AG04449 (cell line): ENCODE measurements at regions not wholly inside any gene's neighbourhood (a gene's known extent, or its start where the extent isn't known, plus 50 kb on each side); places are given as distances from the start of the nearest gene placed in this dataset.

ENCODE experiments used
- CTCF ChIA-PET: fragments of 350-600 bp; formaldehyde crosslinking; extraction: SDS; loops from one replicate; lab custom pipeline; 2021; ENCODE audit warnings: antibody characterized with exemption; lab: Yijun Ruan, JAX
- POLR2A ChIA-PET: fragments of 400-600, 350-600 bp; formaldehyde crosslinking; extraction: SDS; loops from one replicate; lab custom pipeline; 2020; ENCODE audit warnings: antibody characterized with exemption, inconsistent platforms; lab: Yijun Ruan, JAX
- DNase-seq: peaks from one replicate; pipeline ENCODE4 v3.0.0-alpha.2; 2010; ENCODE audit warnings: low read depth, low spot score
- H3K4me3 ChIP-seq: 2 replicates; pipeline ENCODE4 v1.5.1; 2011; ENCODE audit warnings: low read depth, mild to moderate bottlenecking, control low read depth, low read length
- TF ChIP-seq, protein P1 (sequence below): IDR thresholded peaks from one replicate; pipeline ENCODE4 v1.5.1; 2011; ENCODE audit warnings: mild to moderate bottlenecking, moderate library complexity, low read length, control low read depth, inconsistent platforms; ENCODE audit not compliant: insufficient read depth; ENCODE audit errors: missing control alignments

DNA sequence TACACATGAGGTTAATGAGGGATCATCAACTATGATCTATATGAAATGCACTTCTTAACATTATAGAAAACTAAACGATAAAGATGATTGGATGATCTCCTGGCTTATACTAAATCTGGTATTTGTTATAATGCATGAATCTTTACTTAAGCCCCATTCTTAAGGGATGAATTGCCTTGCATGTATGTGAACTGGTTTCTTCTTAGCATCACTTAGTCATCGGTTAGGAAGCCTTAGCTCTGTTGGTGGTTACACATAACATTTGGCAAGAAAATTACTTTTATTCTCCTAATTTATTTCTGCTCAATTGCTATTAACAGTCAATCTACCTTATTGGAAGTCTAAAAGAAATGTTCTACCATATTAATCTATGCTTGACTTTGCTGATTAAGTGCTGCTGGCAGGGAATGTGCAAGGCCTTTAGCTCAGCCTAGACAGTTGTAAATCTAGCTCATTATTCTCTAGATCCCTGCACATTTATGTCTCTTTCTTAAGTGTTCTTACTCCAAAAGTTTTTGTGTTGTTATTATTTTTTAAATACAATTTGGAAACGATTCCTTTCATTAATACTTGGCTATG, 356.0 kb downstream of the ZPLD1 start:
- CTCF ChIA-PET, result no interaction called here
- POLR2A ChIA-PET, result no interaction called here
- no peak overlapping the region for H3K4me3 ChIP-seq
- TF ChIP-seq, protein P1, sequence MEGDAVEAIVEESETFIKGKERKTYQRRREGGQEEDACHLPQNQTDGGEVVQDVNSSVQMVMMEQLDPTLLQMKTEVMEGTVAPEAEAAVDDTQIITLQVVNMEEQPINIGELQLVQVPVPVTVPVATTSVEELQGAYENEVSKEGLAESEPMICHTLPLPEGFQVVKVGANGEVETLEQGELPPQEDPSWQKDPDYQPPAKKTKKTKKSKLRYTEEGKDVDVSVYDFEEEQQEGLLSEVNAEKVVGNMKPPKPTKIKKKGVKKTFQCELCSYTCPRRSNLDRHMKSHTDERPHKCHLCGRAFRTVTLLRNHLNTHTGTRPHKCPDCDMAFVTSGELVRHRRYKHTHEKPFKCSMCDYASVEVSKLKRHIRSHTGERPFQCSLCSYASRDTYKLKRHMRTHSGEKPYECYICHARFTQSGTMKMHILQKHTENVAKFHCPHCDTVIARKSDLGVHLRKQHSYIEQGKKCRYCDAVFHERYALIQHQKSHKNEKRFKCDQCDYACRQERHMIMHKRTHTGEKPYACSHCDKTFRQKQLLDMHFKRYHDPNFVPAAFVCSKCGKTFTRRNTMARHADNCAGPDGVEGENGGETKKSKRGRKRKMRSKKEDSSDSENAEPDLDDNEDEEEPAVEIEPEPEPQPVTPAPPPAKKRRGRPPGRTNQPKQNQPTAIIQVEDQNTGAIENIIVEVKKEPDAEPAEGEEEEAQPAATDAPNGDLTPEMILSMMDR, result no peak
- peak; percentile 78 for DNase-seq

DNA sequence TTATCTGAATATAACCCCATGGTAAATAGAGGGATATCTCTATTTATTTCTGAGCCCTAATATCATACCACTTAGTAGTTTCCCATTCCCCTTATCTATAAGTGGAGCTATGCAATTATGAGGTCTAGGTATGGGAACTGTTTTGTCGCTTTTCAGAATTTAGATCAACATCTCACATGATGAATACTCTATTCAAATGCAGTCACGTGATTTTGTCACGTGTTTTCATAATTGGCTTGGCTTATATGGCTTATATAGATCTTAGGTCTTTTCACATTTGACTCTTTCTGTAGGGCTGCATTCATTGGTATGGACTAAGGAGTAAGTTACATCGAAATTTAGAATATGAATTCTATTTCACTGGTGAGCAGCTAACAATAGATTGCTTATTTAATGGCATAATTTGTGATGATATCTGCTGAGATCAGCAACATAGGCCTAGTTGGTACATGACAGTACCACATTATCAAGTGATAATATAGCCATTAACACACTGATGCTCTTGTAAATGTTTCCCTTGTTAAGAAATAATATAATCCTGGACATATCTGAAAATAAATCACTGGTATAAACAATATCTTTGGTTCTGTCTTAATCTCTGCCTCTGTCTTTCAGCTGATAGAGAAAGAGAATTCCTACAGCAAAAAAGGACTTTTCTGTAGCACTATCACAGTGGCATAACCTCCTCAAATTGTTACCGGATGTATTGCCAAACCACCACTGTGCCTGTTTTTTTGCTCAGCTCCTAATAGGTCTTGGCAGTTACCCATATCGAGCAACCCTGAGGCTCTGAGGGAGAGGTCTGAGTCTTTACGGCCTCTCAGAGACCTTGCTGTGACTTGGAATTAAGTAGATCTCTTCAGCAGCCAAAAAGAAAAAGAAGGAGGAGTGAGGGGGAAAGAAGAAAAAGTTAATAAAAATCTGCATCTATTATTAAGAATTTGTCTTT, 357.1 kb downstream of the ZPLD1 start:
- no peak overlapping the region for H3K4me3 ChIP-seq
- ChIA-PET CTCF (no interaction called here), POLR2A (no interaction called here)
- DNase-seq, result peak; percentile 21
- TF ChIP-seq, protein P1, result no peak

DNA sequence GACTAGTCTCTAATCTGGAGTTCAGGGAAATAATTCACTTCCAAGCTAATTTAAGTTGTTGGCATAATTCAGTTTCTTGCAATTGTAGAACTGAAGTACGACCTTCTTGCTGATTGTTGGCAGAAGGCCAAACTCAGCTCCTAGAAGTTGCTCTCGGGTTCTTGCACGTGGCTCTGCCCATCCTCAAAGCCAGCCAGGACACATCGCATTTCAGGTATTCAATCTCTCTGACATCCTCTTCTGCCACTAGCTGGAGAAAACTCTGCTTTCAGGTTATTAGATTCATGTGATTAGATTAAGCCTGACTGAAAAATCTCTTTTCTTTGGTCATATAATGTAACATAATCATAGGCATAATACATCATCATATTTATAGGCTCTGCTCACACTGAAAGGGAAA, 362.0 kb downstream of the ZPLD1 start:
- TF ChIP-seq, protein P1, result no peak
- ChIA-PET CTCF (no interaction called here), POLR2A (no interaction called here)
- no peak for DNase-seq
- no peak overlapping the region for H3K4me3 ChIP-seq

DNA sequence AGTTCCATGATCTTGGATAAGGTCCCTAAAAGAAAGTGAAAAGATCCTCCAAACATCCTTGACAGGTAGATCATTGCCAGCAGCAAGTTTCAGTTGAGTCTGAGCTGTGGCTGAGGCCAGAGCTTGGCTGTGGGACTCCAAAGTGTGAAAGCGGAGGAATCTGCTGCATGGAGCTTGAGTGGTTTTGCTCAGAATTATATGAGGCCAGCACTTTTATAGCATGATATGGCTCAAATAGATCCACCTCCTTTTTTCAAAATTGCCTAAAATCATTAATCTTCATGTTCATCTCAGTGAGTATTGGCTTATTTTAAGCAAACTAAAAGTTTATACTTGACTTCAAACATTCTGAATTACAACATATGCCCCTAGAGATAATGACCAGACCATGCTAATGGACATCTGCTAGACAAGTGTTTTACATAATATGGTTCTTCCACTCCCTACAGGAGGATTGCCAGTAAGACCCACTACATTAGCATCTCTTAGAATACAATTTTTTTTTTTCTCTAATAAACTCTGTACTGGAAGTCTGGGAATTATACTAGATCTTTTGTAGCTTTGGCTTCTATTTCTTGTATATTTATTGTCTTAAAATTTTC, 368.1 kb downstream of the ZPLD1 start:
- CTCF ChIA-PET, result no interaction called here
- DNase-seq, result no peak
- TF ChIP-seq, protein P1, result no peak
- no peak overlapping the region for H3K4me3 ChIP-seq
- POLR2A ChIA-PET, result no interaction called here

DNA sequence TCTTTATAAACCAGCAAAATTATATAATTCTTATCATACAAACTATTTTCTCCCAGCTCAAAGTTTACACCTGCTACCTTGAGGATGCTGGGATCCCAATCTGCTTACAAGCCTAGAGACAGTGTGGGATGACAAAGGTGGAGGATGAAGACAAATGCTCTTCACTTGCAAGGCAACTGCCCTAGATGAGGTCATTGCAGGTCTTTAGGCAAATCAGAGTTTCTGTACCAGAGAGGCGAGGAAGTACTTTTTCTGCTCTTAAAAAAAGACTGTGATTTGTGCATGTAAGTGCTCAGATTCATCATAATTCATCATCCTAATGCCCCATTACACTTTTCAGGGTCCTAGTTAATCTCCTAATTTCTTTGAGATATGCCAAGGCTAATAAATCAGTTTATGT, 376.1 kb downstream of the ZPLD1 start:
- DNase-seq, result no peak
- ChIA-PET CTCF (no interaction called here), POLR2A (no interaction called here)
- no peak overlapping the region for H3K4me3 ChIP-seq
- TF ChIP-seq, protein P1, result no peak

DNA sequence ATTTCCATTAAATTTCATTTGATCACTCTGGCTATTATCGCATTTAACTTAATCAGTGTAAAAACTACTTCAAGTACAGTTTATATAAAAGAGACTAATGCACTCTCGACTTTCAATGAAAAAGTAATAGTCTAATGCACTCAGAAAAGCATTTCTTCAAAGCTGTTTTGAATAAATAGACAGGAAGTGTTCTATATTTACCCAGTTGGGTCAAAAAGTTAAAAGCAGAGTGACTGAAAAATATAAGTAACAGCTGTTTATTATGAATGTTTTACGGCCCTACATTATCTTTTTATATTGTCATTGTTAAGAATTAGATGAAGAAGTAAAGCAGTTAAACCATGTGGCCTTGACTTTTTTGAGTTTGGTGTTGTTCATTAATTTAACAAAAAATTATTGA, 391.8 kb downstream of the ZPLD1 start:
- H3K4me3 ChIP-seq, result no peak overlapping the region
- CTCF ChIA-PET, result no interaction called here
- no peak for DNase-seq
- TF ChIP-seq, protein P1, result no peak
- POLR2A ChIA-PET, result no interaction called here
